NCI-H2081 (cell line): ENCODE measurements at regions not wholly inside any gene's neighbourhood (a gene's known extent, or its start where the extent isn't known, plus 50 kb on each side); places are given as distances from the start of the nearest gene placed in this dataset.
"Not testable (repeated sequence)": the region's sequence is repeated elsewhere in the genome, so short reads cannot be mapped to it uniquely, and the experiment has no call there.

ENCODE experiments used
- DNase-seq, 2 experiments: peaks; one replicate each; lab custom pipeline; 2025; lab: John Stamatoyannopoulos, UW

GRCh38 chr5:130331332-130331731 is 427.1 kb downstream of the CHSY3 start:
- DNase-seq = no peak

- DNase-seq = no peak
Observed at GRCh38 chr5:130324953-130325671, 420.8 kb downstream of the CHSY3 start.

- DNase-seq = no peak
Observed at GRCh38 chr5:130323804-130324454, 419.7 kb downstream of the CHSY3 start.

- no peak for DNase-seq
Observed at GRCh38 chr5:130321931-130322330, 417.7 kb downstream of the CHSY3 start.

GRCh38 chr5:130316971-130317680 is 412.9 kb downstream of the CHSY3 start:
- no peak for DNase-seq

- no peak for DNase-seq
Observed at GRCh38 chr5:130295235-130295634, 391.0 kb downstream of the CHSY3 start.

GRCh38 chr5:130294798-130295197 is 390.5 kb downstream of the CHSY3 start:
- not testable (repeated sequence) for DNase-seq

GRCh38 chr5:130290219-130290618 is 386.0 kb downstream of the CHSY3 start:
- no peak for DNase-seq

GRCh38 chr5:130289132-130290088 is 385.1 kb downstream of the CHSY3 start:
- no peak for DNase-seq

GRCh38 chr5:130287438-130287837 is 383.2 kb downstream of the CHSY3 start:
- DNase-seq = no peak

GRCh38 chr5:130286971-130287370 is 382.7 kb downstream of the CHSY3 start:
- no peak for DNase-seq

- no peak for DNase-seq
Observed at GRCh38 chr5:130282049-130282448, 377.8 kb downstream of the CHSY3 start.

GRCh38 chr5:130280528-130281217 is 376.4 kb downstream of the CHSY3 start:
- DNase-seq = no peak

GRCh38 chr5:130279386-130279785 is 375.1 kb downstream of the CHSY3 start:
- no peak for DNase-seq

- DNase-seq = no peak
Observed at GRCh38 chr5:130278136-130278535, 373.9 kb downstream of the CHSY3 start.

- DNase-seq = no peak
Observed at GRCh38 chr5:130277522-130277921, 373.3 kb downstream of the CHSY3 start.

GRCh38 chr5:130277002-130277401 is 372.7 kb downstream of the CHSY3 start:
- no peak for DNase-seq

GRCh38 chr5:130272837-130273236 is 368.6 kb downstream of the CHSY3 start:
- DNase-seq = no peak

- no peak for DNase-seq
Observed at GRCh38 chr5:130270786-130271185, 366.5 kb downstream of the CHSY3 start.

GRCh38 chr5:130268489-130268888 is 364.2 kb downstream of the CHSY3 start:
- no peak for DNase-seq

GRCh38 chr5:130267926-130268325 is 363.7 kb downstream of the CHSY3 start:
- no peak for DNase-seq
